ENCODE measurements at regions not wholly inside any gene's neighbourhood (a gene's known extent, or its start where the extent isn't known, plus 50 kb on each side); places are given as distances from the start of the nearest gene placed in this dataset.

DNA sequence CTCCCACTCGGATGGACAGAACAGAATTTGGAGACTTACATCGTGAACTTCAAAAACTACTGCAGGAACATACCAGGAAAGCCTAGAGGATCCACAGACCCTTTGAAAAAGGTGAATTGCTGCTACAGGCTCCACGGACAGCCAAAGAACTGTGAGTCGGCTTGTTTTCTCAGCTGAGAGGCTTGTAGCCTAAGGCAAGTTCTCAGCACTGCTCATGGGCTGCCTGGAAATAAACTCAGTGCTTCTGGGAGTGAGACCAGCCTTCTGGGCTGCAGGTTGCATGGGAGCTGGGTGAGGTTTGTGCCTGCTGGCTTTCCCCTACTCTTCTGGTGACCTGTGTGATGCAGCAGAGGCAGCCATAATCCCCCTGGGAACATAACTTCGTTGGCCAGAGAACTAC is 1397.6 kb downstream of the FAM133A start:
- no peak for FAIRE-seq
- Histone ChIP-seq H3K9ac (ENCODE audit: insufficient read depth in 1 of 2, low read depth in 2 of 2, low read length in 2 of 2) (no peak overlapping the region), H3K27ac (ENCODE audit: extremely low read depth, low read depth, low read length) (no peak overlapping the region), H2AFZ (ENCODE audit: low read depth, low read length) (no peak overlapping the region), H3K9me3 (replicated peaks; ENCODE audit: control insufficient read depth, insufficient read depth, low read depth, low read length) (no peaks in the 10 kb centered on the region), H3K27me3 (ENCODE audit: control insufficient read depth in 2 of 2, insufficient read depth in 2 of 2, low read length in 2 of 2) (no peaks in the 10 kb centered on the region), H3K9me1 (ENCODE audit: control insufficient read depth, insufficient read depth, low read length) (no peaks in the 10 kb centered on the region), H3K4me2 (ENCODE audit: insufficient read depth, low read length) (no peak overlapping the region), H3K79me2 (ENCODE audit: control insufficient read depth, insufficient read depth, low read length) (no peaks in the 10 kb centered on the region), H4K20me1 (replicated peaks; ENCODE audit: control insufficient read depth, insufficient read depth, low read length) (no peaks in the 10 kb centered on the region), H3K4me3 (no peak overlapping the region), H3K36me3 (ENCODE audit: control insufficient read depth, insufficient read depth, low read length) (no peaks in the 10 kb centered on the region), H3K4me1 (replicated peaks in 1 of 2; ENCODE audit: control insufficient read depth in 2 of 2, insufficient read depth in 2 of 2, low read length in 2 of 2) (no peaks in the 10 kb centered on the region)
- ATAC-seq, result no peak
- CTCF ChIA-PET (ENCODE audit: low intra/inter-chr PET ratio), result no interaction called here
- intact Hi-C loops (cut with micrococcal nuclease) (no loop called here), in situ Hi-C loops (cut with MboI) (no loop called here)
- no peak for DNase-seq (ENCODE audit: extremely low read depth in 1 of 4, low spot score in 3 of 4)
- POLR2A ChIA-PET, result no interaction called here
- WGBS (ENCODE audit: insufficient coverage, low coverage, missing lambda C conversion rate), result 2% methylated on average over 5 of the region's 5 CpGs
- BruUV-seq (replicated peaks), result no TSS peak
- TF ChIP-seq CBX5 (IDR thresholded peaks at IDR 0.05; ENCODE audit: borderline replicate concordance, low read depth), result no peak
- TF ChIP-seq, protein P1, sequence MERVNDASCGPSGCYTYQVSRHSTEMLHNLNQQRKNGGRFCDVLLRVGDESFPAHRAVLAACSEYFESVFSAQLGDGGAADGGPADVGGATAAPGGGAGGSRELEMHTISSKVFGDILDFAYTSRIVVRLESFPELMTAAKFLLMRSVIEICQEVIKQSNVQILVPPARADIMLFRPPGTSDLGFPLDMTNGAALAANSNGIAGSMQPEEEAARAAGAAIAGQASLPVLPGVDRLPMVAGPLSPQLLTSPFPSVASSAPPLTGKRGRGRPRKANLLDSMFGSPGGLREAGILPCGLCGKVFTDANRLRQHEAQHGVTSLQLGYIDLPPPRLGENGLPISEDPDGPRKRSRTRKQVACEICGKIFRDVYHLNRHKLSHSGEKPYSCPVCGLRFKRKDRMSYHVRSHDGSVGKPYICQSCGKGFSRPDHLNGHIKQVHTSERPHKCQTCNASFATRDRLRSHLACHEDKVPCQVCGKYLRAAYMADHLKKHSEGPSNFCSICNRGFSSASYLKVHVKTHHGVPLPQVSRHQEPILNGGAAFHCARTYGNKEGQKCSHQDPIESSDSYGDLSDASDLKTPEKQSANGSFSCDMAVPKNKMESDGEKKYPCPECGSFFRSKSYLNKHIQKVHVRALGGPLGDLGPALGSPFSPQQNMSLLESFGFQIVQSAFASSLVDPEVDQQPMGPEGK (CRISPR knock-in tag; IDR thresholded peaks at IDR 0.05; ENCODE audit: borderline replicate concordance), result no peak
- TF ChIP-seq SRF (CRISPR knock-in tag; IDR thresholded peaks at IDR 0.05), result no peak
- no peak for TF ChIP-seq NBN (IDR thresholded peaks at IDR 0.05; ENCODE audit: low read depth)
- TF ChIP-seq, protein P2, sequence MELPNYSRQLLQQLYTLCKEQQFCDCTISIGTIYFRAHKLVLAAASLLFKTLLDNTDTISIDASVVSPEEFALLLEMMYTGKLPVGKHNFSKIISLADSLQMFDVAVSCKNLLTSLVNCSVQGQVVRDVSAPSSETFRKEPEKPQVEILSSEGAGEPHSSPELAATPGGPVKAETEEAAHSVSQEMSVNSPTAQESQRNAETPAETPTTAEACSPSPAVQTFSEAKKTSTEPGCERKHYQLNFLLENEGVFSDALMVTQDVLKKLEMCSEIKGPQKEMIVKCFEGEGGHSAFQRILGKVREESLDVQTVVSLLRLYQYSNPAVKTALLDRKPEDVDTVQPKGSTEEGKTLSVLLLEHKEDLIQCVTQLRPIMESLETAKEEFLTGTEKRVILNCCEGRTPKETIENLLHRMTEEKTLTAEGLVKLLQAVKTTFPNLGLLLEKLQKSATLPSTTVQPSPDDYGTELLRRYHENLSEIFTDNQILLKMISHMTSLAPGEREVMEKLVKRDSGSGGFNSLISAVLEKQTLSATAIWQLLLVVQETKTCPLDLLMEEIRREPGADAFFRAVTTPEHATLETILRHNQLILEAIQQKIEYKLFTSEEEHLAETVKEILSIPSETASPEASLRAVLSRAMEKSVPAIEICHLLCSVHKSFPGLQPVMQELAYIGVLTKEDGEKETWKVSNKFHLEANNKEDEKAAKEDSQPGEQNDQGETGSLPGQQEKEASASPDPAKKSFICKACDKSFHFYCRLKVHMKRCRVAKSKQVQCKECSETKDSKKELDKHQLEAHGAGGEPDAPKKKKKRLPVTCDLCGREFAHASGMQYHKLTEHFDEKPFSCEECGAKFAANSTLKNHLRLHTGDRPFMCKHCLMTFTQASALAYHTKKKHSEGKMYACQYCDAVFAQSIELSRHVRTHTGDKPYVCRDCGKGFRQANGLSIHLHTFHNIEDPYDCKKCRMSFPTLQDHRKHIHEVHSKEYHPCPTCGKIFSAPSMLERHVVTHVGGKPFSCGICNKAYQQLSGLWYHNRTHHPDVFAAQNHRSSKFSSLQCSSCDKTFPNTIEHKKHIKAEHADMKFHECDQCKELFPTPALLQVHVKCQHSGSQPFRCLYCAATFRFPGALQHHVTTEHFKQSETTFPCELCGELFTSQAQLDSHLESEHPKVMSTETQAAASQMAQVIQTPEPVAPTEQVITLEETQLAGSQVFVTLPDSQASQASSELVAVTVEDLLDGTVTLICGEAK (IDR thresholded peaks at IDR 0.05), result no peak
- TF ChIP-seq, protein P2 (CRISPR knock-in tag; IDR thresholded peaks at IDR 0.05), result no peak
- TF ChIP-seq HDAC8 (tag; IDR thresholded peaks at IDR 0.05), result no peak
- TF ChIP-seq CHCHD3 (CRISPR knock-in tag; IDR thresholded peaks at IDR 0.05), result no peak
- TF ChIP-seq POLR2B (IDR thresholded peaks at IDR 0.05; ENCODE audit: low read depth, partially characterized antibody), result no peak
- no peak for TF ChIP-seq NKRF (IDR thresholded peaks at IDR 0.05; ENCODE audit: borderline replicate concordance)
- no peak for TF ChIP-seq PRPF4 (IDR thresholded peaks at IDR 0.05; ENCODE audit: insufficient read depth, low read depth, low read length, poor library complexity, severe bottlenecking)
